ENCODE measurements at regions not wholly inside any gene's neighbourhood (a gene's known extent, or its start where the extent isn't known, plus 50 kb on each side); places are given as distances from the start of the nearest gene placed in this dataset.
A peak's percentile ranks its signal among the peaks of the same experiment; 100 is the strongest.

GRCh38 chr3:194265996-194266964 lies 84.8 kb downstream of the CPN2 start:
- no peak for DNase-seq (ENCODE audit: low read depth, low spot score)

- no peak for DNase-seq (ENCODE audit: low read depth, low spot score)
Observed at GRCh38 chr3:194267744-194268653, 83.1 kb downstream of the CPN2 start.

- DNase-seq (ENCODE audit: low read depth, low spot score): no peak
Observed at GRCh38 chr3:194268654-194269512, 82.2 kb downstream of the CPN2 start.

GRCh38 chr3:194269610-194270145 lies 81.5 kb downstream of the CPN2 start:
- peak; percentile 86 for DNase-seq (ENCODE audit: low read depth, low spot score)

- peak; percentile 92 for DNase-seq (ENCODE audit: low read depth, low spot score)
Observed at GRCh38 chr3:194270627-194271459, 80.3 kb downstream of the CPN2 start.

- DNase-seq (ENCODE audit: low read depth, low spot score): no peak
Observed at GRCh38 chr3:194271460-194272035, 79.6 kb downstream of the CPN2 start.

- DNase-seq (ENCODE audit: low read depth, low spot score): no peak
Observed at GRCh38 chr3:194272221-194272620, 78.9 kb downstream of the CPN2 start.

- no peak for DNase-seq (ENCODE audit: low read depth, low spot score)
Observed at GRCh38 chr3:194272861-194273742, 78.0 kb downstream of the CPN2 start.

- DNase-seq (ENCODE audit: low read depth, low spot score): no peak
Observed at GRCh38 chr3:194273743-194274310, 77.3 kb downstream of the CPN2 start.

GRCh38 chr3:194274424-194275085 lies 76.6 kb downstream of the CPN2 start:
- DNase-seq (ENCODE audit: low read depth, low spot score): no peak

- no peak for DNase-seq (ENCODE audit: low read depth, low spot score)
Observed at GRCh38 chr3:194275291-194275690, 75.8 kb downstream of the CPN2 start.

GRCh38 chr3:194275721-194276120 lies 75.4 kb downstream of the CPN2 start:
- DNase-seq (ENCODE audit: low read depth, low spot score): no peak

GRCh38 chr3:194276768-194277103 lies 74.4 kb downstream of the CPN2 start:
- DNase-seq (ENCODE audit: low read depth, low spot score): no peak

GRCh38 chr3:194277104-194277785 lies 73.9 kb downstream of the CPN2 start:
- DNase-seq (ENCODE audit: low read depth, low spot score): no peak

GRCh38 chr3:194277786-194278130 lies 73.4 kb downstream of the CPN2 start:
- no peak for DNase-seq (ENCODE audit: low read depth, low spot score)

GRCh38 chr3:194278186-194278845 lies 72.8 kb downstream of the CPN2 start:
- DNase-seq (ENCODE audit: low read depth, low spot score): no peak

GRCh38 chr3:194279101-194279500 lies 72.0 kb downstream of the CPN2 start:
- DNase-seq (ENCODE audit: low read depth, low spot score): no peak
